HEK293T (cell line): ENCODE measurements at regions not wholly inside any gene's neighbourhood (a gene's known extent, or its start where the extent isn't known, plus 50 kb on each side); places are given as distances from the start of the nearest gene placed in this dataset.

Source experiments
- FOXM1 ChIP-seq: fragments of 450-650 bp; IDR thresholded peaks from 2 replicates; pipeline ENCODE4 v1.6.1; 2017; ENCODE audit warnings: mild to moderate bottlenecking, borderline replicate concordance
- L3MBTL2 ChIP-seq: fragments of 450-650 bp; conservative IDR thresholded peaks from 2 replicates; pipeline ENCODE4 v1.6.1; 2016; ENCODE audit warnings: mild to moderate bottlenecking
- SUZ12 ChIP-seq: fragments of 450-650 bp; IDR thresholded peaks from 2 replicates; pipeline ENCODE4 v1.6.1; 2016; ENCODE audit warnings: mild to moderate bottlenecking
- ZNF384 ChIP-seq: fragments of 450-650 bp; IDR thresholded peaks from 2 replicates; pipeline ENCODE4 v1.6.1; 2016

- TF ChIP-seq L3MBTL2: no peak
- TF ChIP-seq FOXM1: no peak
- TF ChIP-seq ZNF384: no peak
- no peak for TF ChIP-seq SUZ12
These were observed 51.8 kb upstream of the FREM2 start for GRCh38 chr13:38635030-38635429.
